Right ventricle myocardium inferior (tissue), 1 donor: ENCODE measurements at regions not wholly inside any gene's neighbourhood (a gene's known extent, or its start where the extent isn't known, plus 50 kb on each side); places are given as distances from the start of the nearest gene placed in this dataset.
"Not testable (repeated sequence)": the region's sequence is repeated elsewhere in the genome, so short reads cannot be mapped to it uniquely, and the experiment has no call there.

Experiments
- ATAC-seq: fragments of 200-7000 bp; cut with Tn5 transposase; one replicate; pipeline ENCODE4 v1.9.1; 2020; ENCODE audit warnings: mild to moderate bottlenecking, moderate library complexity
- DNase-seq: peaks from one replicate; pipeline ENCODE4 v3.0.0; 2021; ENCODE audit errors: missing footprints
- intact Hi-C: fragments of 100-400 bp; cut with DNase I; formaldehyde crosslinking; loops from one replicate; pipeline ENCODE4 v1.11.0; 2022
- donor health status: DM: no; HTN: yes; CAD: no; lungs with severe emphysema.

- intact Hi-C loops = no loop called here
- no peak for DNase-seq
- ATAC-seq = no peak
Observed at GRCh38 chr2:40002339-40002738, 223.3 kb upstream of the THUMPD2 start.

DNA sequence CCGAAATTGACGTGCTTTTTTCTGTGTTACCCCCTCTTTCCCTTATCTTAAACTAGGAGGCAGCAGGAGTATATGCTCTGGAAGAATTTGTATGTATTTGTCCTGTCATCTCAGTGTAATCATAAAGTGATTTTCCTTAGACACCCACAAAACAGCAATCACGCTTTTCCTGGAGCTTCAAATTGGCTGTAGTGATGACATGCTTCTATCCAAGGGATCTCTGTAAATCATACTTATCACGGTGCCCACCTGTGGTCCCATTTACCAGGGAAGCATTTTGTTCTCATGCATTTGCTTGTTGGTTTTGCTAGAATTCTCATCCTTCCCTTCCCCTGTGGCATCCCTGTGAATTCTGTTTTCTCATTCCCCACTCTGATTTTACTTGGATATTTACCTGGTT, 220.8 kb upstream of the THUMPD2 start:
- DNase-seq = no peak
- intact Hi-C loops = no loop called here
- ATAC-seq = no peak

DNA sequence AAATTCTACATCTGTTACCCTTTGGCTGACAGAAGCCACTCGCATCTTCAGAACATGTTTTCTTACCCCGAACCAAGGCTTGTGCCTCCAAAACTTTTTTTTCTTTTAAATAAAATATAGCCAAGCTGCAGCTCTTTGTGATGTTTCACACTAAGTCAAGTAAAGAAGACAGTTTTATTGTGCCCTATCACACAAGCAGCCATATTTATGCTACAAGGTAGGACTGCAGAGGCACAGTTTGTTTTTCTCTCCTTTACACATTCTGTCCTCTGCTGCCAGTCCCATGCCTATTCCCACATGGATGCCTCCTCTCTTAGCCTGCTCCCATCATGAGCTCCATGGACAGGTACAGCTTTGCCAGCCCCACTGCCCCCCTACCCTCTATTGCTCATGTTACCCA, 219.6 kb upstream of the THUMPD2 start:
- DNase-seq = no peak
- ATAC-seq = no peak
- intact Hi-C loops = no loop called here

GRCh38 chr2:39996653-39997080, 217.6 kb upstream of the THUMPD2 start:
- intact Hi-C loops = no loop called here
- ATAC-seq (no peak), DNase-seq (no peak)

- intact Hi-C loops = no loop called here
- ATAC-seq (no peak), DNase-seq (no peak)
Observed at GRCh38 chr2:39995005-39995737, 216.1 kb upstream of the THUMPD2 start.

GRCh38 chr2:39994151-39994550, 215.1 kb upstream of the THUMPD2 start:
- ATAC-seq (no peak), DNase-seq (no peak)
- intact Hi-C loops = no loop called here

DNA sequence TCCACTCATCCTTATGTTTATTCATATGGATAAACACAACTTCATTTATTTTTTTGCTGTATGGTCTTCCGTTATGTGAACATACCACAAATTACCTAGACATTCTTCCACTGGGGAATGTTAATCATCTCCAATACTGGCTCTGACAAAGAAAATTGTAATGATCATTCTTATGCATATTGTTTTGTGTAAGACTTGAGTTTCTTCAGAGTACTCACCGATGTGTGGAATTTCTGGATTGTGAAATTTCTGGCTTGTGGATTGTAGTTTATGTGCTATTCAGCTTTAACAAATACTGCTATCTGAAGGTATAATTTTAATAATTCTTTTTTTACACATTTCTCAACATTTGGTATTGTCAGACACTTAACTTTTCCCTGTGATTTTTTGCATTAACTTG, 212.2 kb upstream of the THUMPD2 start:
- DNase-seq (no peak), ATAC-seq (no peak)
- intact Hi-C loops = no loop called here

DNA sequence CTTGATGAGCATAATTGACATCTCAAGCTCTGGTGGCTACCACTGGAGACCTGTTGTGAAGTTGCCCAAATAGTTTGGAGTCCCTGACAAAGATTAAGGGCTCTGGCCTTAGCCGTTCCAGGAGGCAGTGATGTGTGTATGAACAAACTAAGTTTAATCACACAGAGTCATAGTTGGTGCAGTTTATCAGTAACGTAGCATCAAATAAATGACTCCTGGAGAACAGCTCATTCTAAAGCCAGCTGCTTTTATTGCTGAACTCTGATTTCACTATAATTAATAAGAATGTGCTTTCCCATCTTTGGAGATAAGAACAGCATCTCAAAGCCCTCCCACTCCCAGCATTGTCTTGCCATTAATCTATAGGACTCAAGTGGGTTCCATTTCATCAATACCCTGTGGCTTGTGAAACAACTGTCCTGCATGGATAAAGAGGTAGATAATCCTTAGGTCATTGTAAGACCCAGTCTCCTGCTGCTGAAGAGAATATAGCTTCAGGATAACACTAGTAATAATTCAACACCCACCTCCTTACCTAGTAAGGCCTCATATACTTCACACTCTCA, 211.4 kb upstream of the THUMPD2 start:
- ATAC-seq = no peak
- DNase-seq = no peak
- intact Hi-C loops = no loop called here

GRCh38 chr2:39989888-39990287, 210.8 kb upstream of the THUMPD2 start:
- no peak for DNase-seq
- no peak for ATAC-seq
- intact Hi-C loops = no loop called here

- intact Hi-C loops = no loop called here
- ATAC-seq = no peak
- no peak for DNase-seq
Observed at GRCh38 chr2:39981883-39982311, 202.8 kb upstream of the THUMPD2 start.

- intact Hi-C loops = no loop called here
- ATAC-seq (no peak), DNase-seq (no peak)
Observed at GRCh38 chr2:39975476-39976020, 196.5 kb upstream of the THUMPD2 start.

- ATAC-seq (no peak), DNase-seq (no peak)
- intact Hi-C loops = no loop called here
Observed at GRCh38 chr2:39968037-39968436, 189.0 kb upstream of the THUMPD2 start.

DNA sequence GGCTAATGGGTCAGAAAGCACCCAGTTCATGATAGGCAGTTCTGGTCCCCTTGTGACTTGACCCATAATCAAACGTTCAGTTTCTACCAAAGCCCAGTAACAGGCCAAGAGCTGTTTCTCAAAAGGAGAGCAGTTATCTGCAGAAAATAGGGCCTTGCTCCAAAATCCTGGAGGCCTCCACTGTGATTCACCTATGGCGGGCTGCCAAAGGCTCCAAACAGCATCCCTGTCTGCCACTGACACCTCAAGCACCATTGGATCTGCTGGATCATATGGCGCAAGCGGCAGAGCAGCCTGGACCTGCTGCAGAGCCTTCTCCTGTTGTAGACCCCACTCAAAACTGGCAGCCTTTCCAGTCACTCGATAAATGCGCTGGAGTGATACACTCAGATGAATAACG, 181.6 kb upstream of the THUMPD2 start:
- intact Hi-C loops, ATAC-seq, DNase-seq: not testable (repeated sequence)

DNA sequence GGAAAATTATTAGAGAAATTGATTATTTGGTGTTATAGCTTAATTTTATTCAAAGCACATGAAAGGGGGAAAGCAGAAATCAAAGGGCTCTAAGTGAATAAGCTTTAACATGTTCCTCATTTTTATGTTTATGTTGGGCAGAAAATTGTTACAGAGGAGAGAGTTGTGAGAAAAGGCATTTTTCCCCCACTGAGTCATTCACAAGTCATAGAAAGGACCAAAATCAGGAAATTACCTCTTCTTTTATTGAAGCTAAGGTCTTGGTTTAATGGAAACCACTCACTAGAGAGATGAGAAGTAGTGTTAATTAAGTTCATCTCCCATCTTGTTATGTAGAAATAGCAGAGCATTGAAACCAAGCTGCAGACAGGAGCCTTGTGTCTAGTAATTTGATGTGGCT, 175.3 kb upstream of the THUMPD2 start:
- ATAC-seq (no peak), DNase-seq (no peak)
- intact Hi-C loops = no loop called here

DNA sequence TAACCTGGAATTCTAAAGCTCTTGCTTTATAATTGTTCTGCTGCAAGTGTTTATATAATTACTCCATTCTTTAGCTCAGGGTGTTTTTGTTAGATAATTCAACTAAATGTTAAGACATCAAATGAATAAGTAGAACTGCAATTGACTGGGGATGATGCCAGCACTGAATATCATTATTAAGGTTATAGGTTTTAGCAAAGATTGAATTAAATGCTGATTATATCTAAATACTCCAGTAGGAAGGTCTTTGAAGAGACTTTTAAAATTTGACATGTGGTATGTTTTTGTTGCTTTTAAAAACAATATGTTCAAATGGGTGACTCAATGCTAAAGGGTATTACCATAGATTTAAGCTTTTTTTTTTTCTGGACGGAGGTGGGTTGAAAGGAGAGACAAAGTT, 170.1 kb upstream of the THUMPD2 start:
- ATAC-seq = no peak
- no peak for DNase-seq
- intact Hi-C loops = no loop called here

DNA sequence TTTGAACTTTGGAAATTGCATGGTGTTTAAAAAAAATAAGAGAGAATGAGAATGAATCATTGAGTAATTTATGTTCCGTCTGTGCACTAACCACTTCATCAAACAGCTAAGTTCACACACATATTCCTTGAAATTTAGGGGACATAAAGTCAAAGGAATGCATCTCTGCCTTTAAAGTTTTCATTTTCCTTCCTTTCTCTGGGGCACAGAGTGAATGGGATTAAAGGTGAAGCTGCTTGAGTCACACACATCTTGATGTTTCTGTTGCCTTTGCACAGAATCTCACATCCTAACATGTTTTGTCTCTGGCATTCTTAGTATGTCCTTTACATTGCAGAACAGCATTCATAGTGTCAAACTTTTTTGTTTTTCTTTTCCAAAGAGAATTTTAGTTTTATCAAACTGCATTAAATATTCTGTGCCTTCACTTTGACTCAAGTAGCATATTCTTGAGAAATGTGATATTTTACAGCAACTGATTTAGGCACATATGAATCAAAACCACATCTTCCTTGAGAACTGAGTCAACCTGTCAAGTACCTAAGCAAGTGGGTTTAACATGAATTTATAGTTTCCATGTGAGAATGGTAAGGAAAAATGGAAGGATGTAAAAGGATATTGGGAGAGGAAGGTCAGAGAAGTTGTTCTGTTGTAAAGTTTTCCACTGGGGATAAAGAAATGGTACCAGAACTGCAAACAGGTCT, 169.1 kb upstream of the THUMPD2 start:
- intact Hi-C loops = no loop called here
- ATAC-seq = no peak
- no peak for DNase-seq

DNA sequence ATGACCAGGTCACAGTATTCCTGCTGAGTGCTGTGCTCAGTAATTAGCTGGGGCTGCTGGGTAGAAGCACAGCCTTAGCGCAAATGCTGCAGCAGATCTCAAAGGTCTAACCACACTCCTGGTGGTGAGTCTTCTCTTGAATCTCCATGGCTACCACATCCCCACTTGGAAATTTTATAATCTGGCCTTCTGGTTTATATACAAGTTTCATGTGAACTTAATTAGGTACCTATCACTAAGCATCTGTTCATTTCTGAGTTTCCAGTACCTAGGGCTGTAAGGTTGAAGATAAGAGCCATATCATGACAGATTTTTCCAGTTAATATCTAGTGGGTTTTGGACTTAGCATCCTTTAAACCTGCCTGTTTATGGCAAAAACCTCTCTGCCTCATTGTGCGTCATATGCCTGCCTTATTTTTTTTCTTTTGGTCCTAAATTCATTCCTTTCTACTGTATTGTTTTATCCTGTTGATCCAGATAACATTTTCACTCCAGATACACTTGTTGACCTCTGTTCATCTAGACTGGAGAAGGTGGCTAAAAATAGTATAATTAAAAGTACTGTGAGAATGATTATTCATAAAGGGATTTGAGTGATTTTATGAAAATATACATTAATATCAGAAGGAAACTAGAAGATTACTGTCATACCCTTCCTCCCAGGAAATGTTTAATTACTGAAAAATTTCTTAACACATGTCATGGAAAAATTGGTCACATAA, 168.4 kb upstream of the THUMPD2 start:
- ATAC-seq (no peak), DNase-seq (no peak)
- intact Hi-C loops = no loop called here

DNA sequence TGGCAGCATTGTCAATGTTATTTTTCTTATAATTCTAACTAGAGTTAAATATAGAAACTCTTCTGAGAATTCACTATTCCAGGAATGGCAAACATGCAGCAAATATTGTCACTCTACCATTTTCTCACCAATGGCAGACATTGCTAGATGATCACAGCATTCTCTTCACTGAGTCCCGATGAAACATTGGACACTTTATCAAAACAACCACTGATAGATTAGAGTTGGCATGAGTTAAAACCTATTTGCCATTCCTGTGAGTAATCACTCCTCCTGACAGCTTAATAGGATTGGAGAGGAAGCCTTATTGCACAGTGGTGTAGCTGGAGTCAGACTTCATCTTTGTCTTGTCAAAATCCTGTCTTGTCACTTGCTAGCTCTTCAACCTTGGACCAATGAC, 163.9 kb upstream of the THUMPD2 start:
- ATAC-seq = no peak
- no peak for DNase-seq
- intact Hi-C loops = no loop called here

- DNase-seq (no peak), ATAC-seq (no peak)
- intact Hi-C loops = no loop called here
Observed at GRCh38 chr2:39938035-39938835, 159.2 kb upstream of the THUMPD2 start.
